ENCODE measurements at regions not wholly inside any gene's neighbourhood (a gene's known extent, or its start where the extent isn't known, plus 50 kb on each side); places are given as distances from the start of the nearest gene placed in this dataset.
A peak's percentile ranks its signal among the peaks of the same experiment; 100 is the strongest.
"Not testable (repeated sequence)": the region's sequence is repeated elsewhere in the genome, so short reads cannot be mapped to it uniquely, and the experiment has no call there.

GRCh38 chr3:155995525-155996370, 124.6 kb upstream of the KCNAB1 start:
- H3K9me3 ChIP-seq, result peaks cover 0 to 16% (median 0%) of the 10 kb centered on the region in 11 donors
- H3K36me3 ChIP-seq, result no peaks in the 10 kb centered on the region
- H3K4me1 ChIP-seq, result no peaks in the 10 kb centered on the region
- no peaks in the 10 kb centered on the region for H3K27me3 ChIP-seq
- no peak overlapping the region for H3K27ac ChIP-seq
- DNase-seq (no peak), ATAC-seq (peak in 1 of 8 donors; percentile 55)
- WGBS, 2 donors, result 50 to 54% methylated on average over 8 of the region's 8 CpGs
- peak in 8 of 9 donors; percentile 10 to 57 (median 46) for TF ChIP-seq CTCF (IDR thresholded peaks at IDR 0.05)
- intact Hi-C loops (cut with DNase I), result no loop called here
- no peak overlapping the region for H3K4me3 ChIP-seq

DNA sequence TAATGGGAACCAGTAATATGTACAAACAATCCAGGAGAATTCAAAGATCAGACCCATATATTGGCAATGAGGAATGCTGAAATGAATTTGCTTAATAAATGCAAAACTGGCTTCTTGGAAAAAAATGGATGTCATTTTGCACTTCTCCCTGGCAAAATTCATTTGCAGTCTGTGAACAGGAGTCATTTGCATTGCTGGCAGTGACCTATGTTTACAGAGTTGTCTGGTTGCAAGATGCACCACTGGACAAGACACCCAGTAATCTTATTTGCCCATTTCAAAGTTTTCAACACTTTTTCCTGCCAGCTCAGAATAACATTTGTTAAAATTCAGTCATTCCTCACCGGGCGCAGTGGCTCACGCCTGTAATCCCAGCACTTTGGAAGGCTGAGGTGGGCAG, 123.5 kb upstream of the KCNAB1 start:
- no peak for ATAC-seq
- no peak for DNase-seq
- intact Hi-C loops (cut with DNase I), result no loop called here
- Histone ChIP-seq H3K4me3 (no peak overlapping the region), H3K4me1 (no peaks in the 10 kb centered on the region), H3K27me3 (no peaks in the 10 kb centered on the region), H3K27ac (no peak overlapping the region), H3K9me3 (peaks cover 0 to 16% (median 0%) of the 10 kb centered on the region in 11 donors), H3K36me3 (no peaks in the 10 kb centered on the region)
- no peak for TF ChIP-seq CTCF (IDR thresholded peaks at IDR 0.05)
- WGBS, 2 donors, result 94 to 100% methylated on average over 3 of the region's 3 CpGs

DNA sequence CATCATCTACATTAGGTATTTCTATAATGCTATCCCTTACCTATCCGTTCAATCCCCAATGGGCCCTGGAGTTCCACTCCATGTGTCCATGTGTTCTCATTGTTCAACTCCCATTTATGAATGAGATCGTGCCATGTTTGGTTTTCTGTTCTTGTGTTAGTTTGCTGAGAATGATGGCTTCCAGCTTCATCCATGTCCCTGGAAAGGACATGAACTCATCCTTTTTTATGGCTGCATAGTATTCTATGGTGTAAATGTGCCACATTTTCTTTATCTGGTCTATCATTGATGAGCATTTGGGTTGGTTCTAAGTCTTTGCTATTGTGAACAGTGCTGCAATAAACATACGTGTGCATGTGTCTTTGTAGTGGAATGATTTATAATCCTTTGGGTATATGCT, 122.2 kb upstream of the KCNAB1 start:
- ATAC-seq; H3K4me3 ChIP-seq; H3K36me3 ChIP-seq; H3K4me1 ChIP-seq; intact Hi-C loops (cut with DNase I); H3K27me3 ChIP-seq; H3K27ac ChIP-seq; DNase-seq: not testable (repeated sequence)
- peaks cover 0 to 16% (median 0%) of the 10 kb centered on the region in 11 donors for H3K9me3 ChIP-seq
- WGBS, 2 donors, result 86 to 93% methylated on average over 3 of the region's 3 CpGs

- DNase-seq (no peak), ATAC-seq (no peak)
- Histone ChIP-seq H3K9me3 (no peaks in the 10 kb centered on the region), H3K27ac (no peak overlapping the region), H3K36me3 (no peaks in the 10 kb centered on the region), H3K27me3 (peaks cover 0 to 17% (median 0%) of the 10 kb centered on the region in 7 donors), H3K4me3 (no peak overlapping the region), H3K4me1 (no peaks in the 10 kb centered on the region)
- intact Hi-C loops (cut with DNase I), result no loop called here
- 38 to 49% methylated on average over 3 of the region's 3 CpGs for WGBS, 2 donors
- no peak for TF ChIP-seq CTCF (IDR thresholded peaks at IDR 0.05)
Measured at GRCh38 chr3:156005736-156006135, 114.6 kb upstream of the KCNAB1 start.

GRCh38 chr3:156010829-156011228, 109.5 kb upstream of the KCNAB1 start:
- no peaks in the 10 kb centered on the region for H3K4me1 ChIP-seq

More at GRCh38 chr3:156010829-156011228, 109.5 kb upstream of the KCNAB1 start:
- peak in 7 of 9 donors; percentile 37 to 58 (median 42) for TF ChIP-seq CTCF (IDR thresholded peaks at IDR 0.05)
- Histone ChIP-seq H3K27me3 (peaks cover 0 to 8% (median 0%) of the 10 kb centered on the region in 7 donors), H3K27ac (no peak overlapping the region), H3K4me3 (no peak overlapping the region), H3K9me3 (no peaks in the 10 kb centered on the region), H3K36me3 (no peaks in the 10 kb centered on the region)
- DNase-seq (peak in 1 of 2 donors; percentile 5), ATAC-seq (peak in 1 of 8 donors; percentile 48)
- intact Hi-C loops (cut with DNase I), result no loop called here
- WGBS, 2 donors, result 40 to 55% methylated on average over 2 to 3 of the region's 3 CpGs
